ENCODE measurements at regions not wholly inside any gene's neighbourhood (a gene's known extent, or its start where the extent isn't known, plus 50 kb on each side); places are given as distances from the start of the nearest gene placed in this dataset.
"Not testable (repeated sequence)": the region's sequence is repeated elsewhere in the genome, so short reads cannot be mapped to it uniquely, and the experiment has no call there.

DNA sequence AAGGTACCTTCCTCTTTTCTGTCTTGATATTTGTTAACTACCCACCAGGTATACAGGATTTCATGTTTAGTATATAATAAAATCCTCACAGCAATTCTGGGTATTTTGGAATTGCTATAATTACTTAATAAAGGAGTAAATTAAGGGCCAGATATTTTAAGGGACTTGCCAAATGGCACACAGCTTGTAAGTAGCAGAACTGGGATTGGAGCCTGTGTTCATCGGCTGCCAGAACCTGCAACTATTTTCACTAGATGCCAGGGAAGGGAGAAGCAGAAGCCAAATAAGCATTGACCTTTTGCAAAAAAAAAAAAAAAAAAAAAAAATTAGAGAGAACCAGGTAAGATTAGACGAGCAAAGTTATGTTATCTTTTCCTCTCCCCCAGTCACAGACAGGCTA, 683.3 kb upstream of the CADM2 start:
- DNase-seq = no peak

DNA sequence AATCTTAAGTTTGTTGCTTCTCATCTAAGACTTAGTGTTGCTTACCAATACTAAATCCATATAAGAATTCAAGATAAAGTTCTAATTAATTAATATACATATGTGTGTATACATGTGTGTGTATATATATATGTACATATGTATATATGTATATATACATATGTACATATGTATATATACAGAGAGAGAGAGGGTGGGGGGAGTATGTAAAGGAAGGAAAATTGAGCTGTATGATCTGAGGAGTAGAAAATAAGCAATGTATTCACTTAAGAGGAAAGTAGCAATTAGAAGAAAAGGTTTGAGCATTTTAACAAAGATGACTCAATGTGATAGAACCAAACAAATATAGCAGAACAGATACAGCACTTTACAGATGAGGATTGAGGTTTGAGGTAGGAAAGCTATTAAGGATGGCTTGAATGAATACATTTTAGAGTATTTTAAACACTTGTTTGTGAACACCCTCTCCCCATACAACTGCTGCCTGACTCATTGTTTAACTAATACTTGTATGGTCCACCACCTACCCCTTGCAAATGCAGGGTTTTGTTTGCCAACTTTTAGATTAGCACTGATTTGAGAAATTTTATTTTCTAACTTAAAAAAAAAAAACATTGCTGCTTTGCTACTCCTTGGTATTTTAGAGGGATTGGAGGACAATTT, 681.1 kb upstream of the CADM2 start:
- no peak for DNase-seq

DNA sequence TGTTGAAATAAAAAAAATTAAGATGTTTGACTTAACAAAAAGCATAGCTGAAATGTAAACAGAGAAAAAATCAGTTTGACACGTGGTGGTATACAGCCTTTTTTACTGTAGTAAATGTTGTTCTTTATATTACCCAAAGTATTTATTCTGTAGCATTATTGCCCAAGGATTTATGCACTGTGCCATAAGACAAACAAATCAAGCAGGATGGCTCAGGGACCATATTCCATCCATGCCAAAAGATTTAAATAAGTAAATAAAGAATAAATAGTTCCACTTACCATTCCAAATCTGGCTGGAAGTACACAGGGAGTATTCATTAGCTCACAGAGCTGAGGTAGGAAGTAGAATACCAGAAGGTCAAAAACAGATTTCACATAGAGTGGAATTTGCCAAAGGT, 666.7 kb upstream of the CADM2 start:
- no peak for DNase-seq

DNA sequence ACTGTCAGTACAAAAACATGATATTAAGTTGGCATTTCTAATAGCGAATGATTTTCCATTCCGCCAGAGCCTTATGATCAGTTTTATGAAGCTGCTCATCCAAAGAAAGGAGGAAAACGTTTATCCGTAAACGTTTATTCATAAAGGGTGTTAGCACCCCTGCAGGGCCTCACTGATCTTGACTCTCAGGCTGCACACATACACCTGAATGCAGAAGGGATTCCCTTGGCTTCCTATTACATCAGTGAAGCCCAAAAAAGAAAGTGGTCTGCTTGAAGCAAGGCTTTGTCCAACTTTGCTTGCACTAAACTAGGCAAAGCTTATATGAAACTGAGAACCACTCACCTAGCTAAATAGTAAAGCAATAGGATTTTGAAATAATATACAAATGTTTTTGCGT, 659.5 kb upstream of the CADM2 start:
- DNase-seq = no peak

DNA sequence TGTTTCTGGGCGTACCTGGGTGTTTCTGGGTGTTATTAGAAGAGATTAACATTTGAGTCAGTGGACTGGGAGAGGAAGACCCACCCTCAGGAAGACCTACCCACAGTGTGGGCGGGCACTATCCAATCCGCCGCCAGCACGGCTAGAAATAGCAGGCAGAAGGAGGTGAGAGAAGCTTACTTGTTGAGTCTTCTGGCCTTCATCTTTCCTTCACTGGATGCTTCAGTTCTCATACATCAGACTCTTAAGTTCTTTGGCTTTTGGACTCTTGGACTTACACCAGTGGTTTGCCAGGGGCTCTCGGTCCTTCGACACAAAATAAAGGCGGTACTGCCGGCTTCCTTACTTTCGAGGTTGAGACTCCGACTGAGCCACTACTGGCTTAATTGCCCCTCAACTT, 654.6 kb upstream of the CADM2 start:
- no peak for DNase-seq

DNA sequence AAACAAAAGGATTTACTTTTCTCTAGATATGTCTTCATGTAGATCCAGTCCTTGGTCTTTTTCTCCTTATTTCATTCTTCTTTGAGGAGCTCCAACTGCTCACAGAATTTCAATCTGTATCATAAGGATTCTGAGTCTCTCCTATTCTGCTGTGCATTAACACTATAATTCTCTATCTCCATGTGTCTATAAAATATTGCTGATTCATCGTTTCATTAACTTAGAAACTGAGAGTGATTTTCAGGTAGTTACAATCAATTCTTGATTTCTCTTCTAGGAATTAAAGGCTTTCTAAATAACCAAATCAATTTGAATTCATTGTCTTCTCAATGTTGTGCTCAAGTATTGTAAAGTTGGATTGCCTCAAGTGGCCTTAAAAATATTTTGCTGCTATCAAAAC, 651.5 kb upstream of the CADM2 start:
- no peak for DNase-seq

DNA sequence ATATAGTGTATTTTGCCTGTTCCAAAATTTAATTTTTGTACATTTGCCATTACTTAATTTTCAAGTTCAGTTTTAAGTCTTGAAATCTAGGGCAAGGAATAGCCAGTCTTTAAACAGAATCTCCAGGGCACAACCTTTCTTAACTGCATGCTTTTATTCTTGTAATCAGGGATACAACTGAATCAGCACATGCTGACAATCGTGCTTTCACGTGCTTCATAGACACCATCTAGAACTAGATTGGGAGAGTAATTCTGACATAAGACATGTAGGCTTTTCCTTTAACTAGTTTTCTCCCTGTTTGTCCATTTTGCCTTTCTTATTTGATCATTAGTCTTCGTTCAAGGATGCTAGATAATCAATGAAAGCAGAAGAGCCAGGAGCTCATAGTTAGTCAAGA, 650.4 kb upstream of the CADM2 start:
- no peak for DNase-seq

DNA sequence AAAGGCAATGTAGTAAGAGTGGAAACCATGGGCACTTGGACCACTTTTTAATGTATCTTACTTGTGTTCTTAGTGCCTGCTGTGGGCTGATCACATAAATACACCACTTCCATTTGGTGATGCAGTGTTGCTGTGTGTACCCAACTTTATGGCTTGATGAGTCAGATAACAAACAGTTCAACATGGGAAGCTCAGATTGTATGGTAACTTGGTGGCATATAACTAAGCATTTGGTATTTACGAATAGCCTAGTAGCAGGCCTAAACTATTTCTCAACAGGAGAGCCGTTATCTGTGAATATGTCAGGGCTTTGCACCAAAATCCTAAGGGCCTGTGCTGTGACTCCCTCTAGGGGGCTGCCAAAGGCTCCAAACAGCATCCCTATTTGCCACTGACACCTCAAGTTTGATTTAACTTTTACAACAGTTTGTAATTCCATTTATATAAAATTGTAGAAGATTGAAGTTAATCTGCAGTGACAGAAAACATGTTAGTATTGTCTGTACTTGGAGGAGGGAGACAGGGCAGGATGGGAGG, 640.4 kb upstream of the CADM2 start:
- DNase-seq = no peak

DNA sequence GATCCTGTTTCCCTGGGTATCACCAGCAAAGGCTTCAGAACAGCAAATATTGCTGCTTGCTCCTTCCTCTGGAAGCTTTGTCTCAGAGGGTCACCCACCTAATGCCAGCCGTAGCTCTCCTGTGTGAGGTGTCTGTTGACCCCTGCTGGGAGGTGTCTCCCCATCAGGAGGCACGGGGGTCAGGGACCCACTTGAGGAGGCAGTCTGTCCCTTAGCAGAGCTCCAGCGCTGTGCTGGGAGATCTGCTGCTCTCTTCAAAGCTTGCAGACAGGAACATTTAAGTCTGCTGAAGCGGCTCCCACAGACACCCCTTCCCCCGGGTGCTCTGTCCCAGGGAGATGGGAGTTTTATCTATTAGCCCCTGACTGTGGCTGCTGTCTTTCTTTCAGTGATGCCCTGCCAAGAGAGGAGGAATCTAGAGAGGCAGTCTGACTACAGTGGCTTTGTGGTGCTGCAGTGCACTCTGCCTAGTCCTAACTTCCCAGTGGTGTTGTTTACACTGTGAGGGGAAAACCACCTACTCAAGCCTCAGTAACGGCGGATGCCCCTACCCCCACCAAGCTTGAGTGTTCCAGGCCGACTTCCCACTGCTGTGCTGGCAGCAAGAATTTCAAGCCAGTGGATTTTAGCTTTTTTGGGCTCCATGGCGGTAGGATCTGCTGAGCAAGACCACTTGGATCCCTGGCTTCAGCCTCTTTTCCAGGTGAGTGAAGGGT, 593.1 kb upstream of the CADM2 start:
- not testable (repeated sequence) for DNase-seq
